WTC11 (cell line): ENCODE measurements at regions not wholly inside any gene's neighbourhood (a gene's known extent, or its start where the extent isn't known, plus 50 kb on each side); places are given as distances from the start of the nearest gene placed in this dataset.
"Not testable (repeated sequence)": the region's sequence is repeated elsewhere in the genome, so short reads cannot be mapped to it uniquely, and the experiment has no call there.

Source experiments
- ATAC-seq: fragments of 200-7000 bp; cut with Tn5 transposase; 2 replicates; pipeline ENCODE4 v1.10.0; 2021; ENCODE audit warnings: mild to moderate bottlenecking, moderate library complexity
- CTCF ChIA-PET: fragments of 300-600 bp; sonication (Branson Sonifier 250); formaldehyde crosslinking; loops from one replicate; lab custom pipeline; 2021; ENCODE audit warnings: antibody characterized with exemption; lab: Charles Lee
- POLR2A ChIA-PET: fragments of 350-600 bp; sonication (Branson Sonifier 250); formaldehyde crosslinking; loops from one replicate; lab custom pipeline; 2021; ENCODE audit warnings: antibody characterized with exemption; lab: Charles Lee
- DNase-seq: peaks from one replicate; pipeline ENCODE4 v3.0.0; 2021; ENCODE audit warnings: low spot score
- H3K27ac Mint-ChIP-seq: 2 replicates; pipeline ENCODE4 v1.8.0; 2021; ENCODE audit warnings: mixed read lengths
- H3K27me3 Mint-ChIP-seq: 2 replicates; pipeline ENCODE4 v1.8.0; 2021; ENCODE audit warnings: low read depth, mild to moderate bottlenecking, moderate library complexity, mixed read lengths
- H3K36me3 Mint-ChIP-seq: 2 replicates; pipeline ENCODE4 v1.8.0; 2021; ENCODE audit warnings: mixed read lengths
- H3K4me1 Mint-ChIP-seq: 2 replicates; pipeline ENCODE4 v1.8.0; 2022; ENCODE audit warnings: mixed read lengths
- H3K4me3 Mint-ChIP-seq: 2 replicates; pipeline ENCODE4 v1.8.0; 2021; ENCODE audit warnings: mild to moderate bottlenecking, moderate library complexity, mixed read lengths
- H3K9me3 Mint-ChIP-seq: 2 replicates; pipeline ENCODE4 v1.8.0; 2021; ENCODE audit warnings: mixed read lengths
- AFF4 ChIP-seq: sonication (generic); formaldehyde crosslinking; IDR thresholded peaks from 2 replicates; pipeline ENCODE4 v1.8.1; 2023; ENCODE audit warnings: mild to moderate bottlenecking, missing genetic modification reagents, borderline replicate concordance
- CBFB ChIP-seq: sonication (generic); formaldehyde crosslinking; IDR thresholded peaks from 2 replicates; pipeline ENCODE4 v1.8.1; 2022; ENCODE audit warnings: mild to moderate bottlenecking, low read depth, missing genetic modification reagents
- CTCF ChIP-seq: fragments of 200-600 bp; IDR thresholded peaks from 2 replicates; pipeline ENCODE4 v1.8.0; 2022; ENCODE audit warnings: antibody characterized with exemption
- EMX1 ChIP-seq: fragments of 250-450 bp; sonication (Bioruptor Pico); IDR thresholded peaks from 2 replicates; pipeline ENCODE4 v1.8.0; 2021; ENCODE audit warnings: mild to moderate bottlenecking
- ERG ChIP-seq: fragments of 250-450 bp; sonication (Bioruptor Pico); IDR thresholded peaks from 2 replicates; pipeline ENCODE4 v1.8.0; 2021; ENCODE audit warnings: mild to moderate bottlenecking
- GRHL2 ChIP-seq: fragments of 250-450 bp; sonication (Bioruptor Pico); IDR thresholded peaks from 2 replicates; pipeline ENCODE4 v1.8.0; 2022; ENCODE audit warnings: mild to moderate bottlenecking, moderate library complexity; ENCODE audit not compliant: insufficient replicate concordance, severe bottlenecking
- GTF2I ChIP-seq: fragments of 250-450 bp; sonication (Bioruptor Pico); conservative IDR thresholded peaks from 2 replicates; pipeline ENCODE4 v1.4.0; 2021; ENCODE audit warnings: mild to moderate bottlenecking
- HMGA2 ChIP-seq: fragments of 250-450 bp; sonication (Bioruptor Pico); IDR thresholded peaks from 2 replicates; pipeline ENCODE4 v1.4.0; 2021; ENCODE audit warnings: mild to moderate bottlenecking, moderate library complexity
- HMGXB4 ChIP-seq: sonication (generic); formaldehyde crosslinking; IDR thresholded peaks from 2 replicates; pipeline ENCODE4 v1.8.1; 2023; ENCODE audit warnings: mild to moderate bottlenecking, moderate library complexity, missing genetic modification reagents
- IRF2 ChIP-seq: sonication (generic); formaldehyde crosslinking; IDR thresholded peaks from 2 replicates; pipeline ENCODE4 v1.8.0; 2022; ENCODE audit warnings: low read depth, missing genetic modification reagents, borderline replicate concordance
- MXD4 ChIP-seq: fragments of 250-450 bp; sonication (Bioruptor Pico); IDR thresholded peaks from 2 replicates; pipeline ENCODE4 v1.8.0; 2021; ENCODE audit warnings: mild to moderate bottlenecking, moderate library complexity, borderline replicate concordance
- NFE2L1 ChIP-seq: sonication (generic); formaldehyde crosslinking; IDR thresholded peaks from 2 replicates; pipeline ENCODE4 v1.8.1; 2023; ENCODE audit warnings: missing genetic modification reagents
- NR3C1 ChIP-seq: sonication (generic); formaldehyde crosslinking; conservative IDR thresholded peaks from 2 replicates; pipeline ENCODE4 v1.8.1; 2023; ENCODE audit warnings: low read depth, mild to moderate bottlenecking, missing genetic modification reagents
- SMAD4 ChIP-seq: sonication (generic); formaldehyde crosslinking; IDR thresholded peaks from 2 replicates; pipeline ENCODE4 v1.8.0; 2022; ENCODE audit warnings: mild to moderate bottlenecking, missing genetic modification reagents
- TEAD1 ChIP-seq: sonication (generic); formaldehyde crosslinking; IDR thresholded peaks from 2 replicates; pipeline ENCODE4 v1.8.0; 2022; ENCODE audit warnings: mild to moderate bottlenecking, missing genetic modification reagents
- USF2 ChIP-seq: sonication (generic); formaldehyde crosslinking; IDR thresholded peaks from 2 replicates; pipeline ENCODE4 v1.8.1; 2023; ENCODE audit warnings: mild to moderate bottlenecking, missing genetic modification reagents, moderate library complexity
- ZBTB43 ChIP-seq: sonication (generic); formaldehyde crosslinking; IDR thresholded peaks from 2 replicates; pipeline ENCODE4 v1.8.1; 2023; ENCODE audit warnings: mild to moderate bottlenecking, missing genetic modification reagents
- ZNF138 ChIP-seq: sonication (generic); formaldehyde crosslinking; conservative IDR thresholded peaks from 2 replicates; pipeline ENCODE4 v1.8.1; 2022; ENCODE audit warnings: mild to moderate bottlenecking, moderate library complexity, missing genetic modification reagents
- ZNF512 ChIP-seq: sonication (generic); formaldehyde crosslinking; IDR thresholded peaks from 2 replicates; pipeline ENCODE4 v1.8.1; 2022; ENCODE audit warnings: missing genetic modification reagents, borderline replicate concordance

- H3K27me3 Mint-ChIP-seq, H3K4me3 Mint-ChIP-seq, ATAC-seq, POLR2A ChIA-PET, CTCF ChIA-PET, H3K36me3 Mint-ChIP-seq, H3K4me1 Mint-ChIP-seq, H3K27ac Mint-ChIP-seq: not testable (repeated sequence)
- DNase-seq = peak; percentile 12
- peaks cover 11% of the 10 kb centered on the region; the same call in 1 of the 2 replicates for H3K9me3 Mint-ChIP-seq
Measured at GRCh38 chr6:122280105-122281021, 119.1 kb upstream of the HSF2 start.

- TF ChIP-seq EMX1 (CRISPR knock-in tag) (no peak), SMAD4 (CRISPR knock-in tag) (no peak), MXD4 (no peak), ZBTB43 (CRISPR knock-in tag) (no peak), TEAD1 (CRISPR knock-in tag) (no peak), HMGXB4 (CRISPR knock-in tag) (no peak), ERG (CRISPR knock-in tag) (no peak), HMGA2 (no peak), GRHL2 (no peak), CBFB (CRISPR knock-in tag) (no peak), GTF2I (CRISPR knock-in tag) (no peak)
- H3K9me3 Mint-ChIP-seq = peaks cover 11% of the 10 kb centered on the region; the same call in 1 of the 2 replicates
- ATAC-seq (no peak), DNase-seq (no peak)
- no peaks in the 10 kb centered on the region for H3K36me3 Mint-ChIP-seq
- no peaks in the 10 kb centered on the region for H3K27me3 Mint-ChIP-seq
- POLR2A ChIA-PET = no interaction called here
- H3K4me3 Mint-ChIP-seq = no peak overlapping the region
- H3K4me1 Mint-ChIP-seq = no peaks in the 10 kb centered on the region
- H3K27ac Mint-ChIP-seq = no peak overlapping the region
- CTCF ChIA-PET = no interaction called here
Measured at GRCh38 chr6:122283884-122284283, 115.6 kb upstream of the HSF2 start.

- peaks cover 8% of the 10 kb centered on the region; the same call in 1 of the 2 replicates for H3K4me1 Mint-ChIP-seq
- H3K36me3 Mint-ChIP-seq = no peaks in the 10 kb centered on the region
- H3K27me3 Mint-ChIP-seq = no peaks in the 10 kb centered on the region
- H3K9me3 Mint-ChIP-seq = peaks cover 11% of the 10 kb centered on the region; the same call in 1 of the 2 replicates
- no peak overlapping the region for H3K27ac Mint-ChIP-seq
- ChIA-PET CTCF (no interaction called here), POLR2A (no interaction called here)
- no peak for ATAC-seq
- no peak overlapping the region for H3K4me3 Mint-ChIP-seq
- no peak for DNase-seq
- TF ChIP-seq ZNF138 (no peak), IRF2 (CRISPR knock-in tag) (no peak), AFF4 (no peak), NFE2L1 (CRISPR knock-in tag) (no peak), CTCF (no peak), USF2 (no peak), NR3C1 (no peak), ZNF512 (CRISPR knock-in tag) (no peak)
Measured at GRCh38 chr6:122284848-122285247, 114.6 kb upstream of the HSF2 start.
